PC-9 (cell line): ENCODE measurements at regions not wholly inside any gene's neighbourhood (a gene's known extent, or its start where the extent isn't known, plus 50 kb on each side); places are given as distances from the start of the nearest gene placed in this dataset.

Experiments
- BruUV-seq: library from RNA; stranded (reverse); fragments of 400-500 nt; replicated peaks from 2 replicates; lab custom pipeline; 2021; lab: Mats Ljungman, UMichigan
- CTCF ChIA-PET: fragments of 300-600 bp; sonication (Branson Sonifier 250); formaldehyde crosslinking; loops from one replicate; lab custom pipeline; 2022; ENCODE audit warnings: antibody characterized with exemption; lab: Charles Lee
- POLR2A ChIA-PET: fragments of 300-600 bp; sonication (Branson Sonifier 250); formaldehyde crosslinking; loops from one replicate; lab custom pipeline; 2022; ENCODE audit warnings: antibody characterized with exemption; ENCODE audit not compliant: unreplicated experiment; lab: Charles Lee
- DNase-seq, 2 experiments: peaks; one replicate each; pipeline versions ENCODE4 v3.0.0 to v3.0.0-alpha.2; 2015 to 2022; ENCODE audit warnings: mixed read lengths in 1 of 2
- H2AFZ ChIP-seq: fragments of 200-600 bp; sonication (generic); 2 replicates; pipeline ENCODE4 v1.8.1; 2017; ENCODE audit warnings: antibody characterized with exemption
- H3F3A ChIP-seq: fragments of 200-600 bp; sonication (generic); 2 replicates; pipeline ENCODE4 v1.8.1; 2017; ENCODE audit warnings: antibody characterized with exemption, mild to moderate bottlenecking, low read depth; ENCODE audit not compliant: insufficient read depth
- H3K27ac ChIP-seq: fragments of 200-600 bp; sonication (generic); 2 replicates; pipeline ENCODE4 v1.6.1; 2016; ENCODE audit warnings: mixed run types
- H3K27me3 ChIP-seq: fragments of 200-600 bp; sonication (generic); 2 replicates; pipeline ENCODE4 v1.6.1; 2016; ENCODE audit warnings: low read depth, mixed run types; ENCODE audit not compliant: insufficient read depth
- H3K36me3 ChIP-seq: fragments of 200-600 bp; sonication (generic); 2 replicates; pipeline ENCODE4 v1.6.1; 2016; ENCODE audit warnings: low read depth, mixed run types
- H3K4me1 ChIP-seq: fragments of 200-600 bp; sonication (generic); replicated peaks from 2 replicates; pipeline ENCODE4 v1.6.1; 2016; ENCODE audit warnings: mixed run types; ENCODE audit not compliant: insufficient read depth
- H3K4me2 ChIP-seq: fragments of 200-600 bp; sonication (generic); 2 replicates; pipeline ENCODE4 v1.6.1; 2017; ENCODE audit warnings: mixed run types
- H3K4me3 ChIP-seq: fragments of 200-600 bp; sonication (generic); 2 replicates; pipeline ENCODE4 v1.6.1; 2016; ENCODE audit warnings: mixed run types
- H3K79me2 ChIP-seq: fragments of 200-600 bp; sonication (generic); 2 replicates; pipeline ENCODE4 v1.6.1; 2017; ENCODE audit warnings: low read depth, mixed run types
- H3K9me2 ChIP-seq: fragments of 200-600 bp; sonication (generic); 2 replicates; pipeline ENCODE4 v1.8.1; 2017; ENCODE audit warnings: mild to moderate bottlenecking; ENCODE audit not compliant: insufficient read depth
- H3K9me3 ChIP-seq: fragments of 200-600 bp; sonication (generic); 2 replicates; pipeline ENCODE4 v1.8.1; 2016; ENCODE audit warnings: low read depth; ENCODE audit not compliant: insufficient read depth
- H4K20me1 ChIP-seq: fragments of 200-600 bp; sonication (generic); 2 replicates; pipeline ENCODE4 v1.8.1; 2017; ENCODE audit not compliant: insufficient read depth
- CTCF ChIP-seq: fragments of 200-600 bp; sonication (generic); conservative IDR thresholded peaks from 2 replicates; pipeline ENCODE4 v1.6.1; 2017; ENCODE audit warnings: mixed run types, antibody characterized with exemption, mild to moderate bottlenecking, moderate library complexity
- EZH2 ChIP-seq: fragments of 200-600 bp; sonication (generic); IDR thresholded peaks from 2 replicates; pipeline ENCODE4 v1.8.0; 2017; ENCODE audit warnings: antibody characterized with exemption, low read depth
- intact Hi-C: fragments of 100-400 bp; cut with micrococcal nuclease; formaldehyde crosslinking; loops from one replicate; pipeline ENCODE4 v1.10.0; 2022; ENCODE audit not compliant: unreplicated experiment

- Histone ChIP-seq H3K27me3 (no peaks in the 10 kb centered on the region), H2AFZ (no peak overlapping the region), H3K36me3 (no peaks in the 10 kb centered on the region), H3K4me2 (no peak overlapping the region), H3K79me2 (no peaks in the 10 kb centered on the region), H3K9me3 (no peaks in the 10 kb centered on the region), H3K9me2 (no peaks in the 10 kb centered on the region), H3F3A (no peaks in the 10 kb centered on the region), H3K4me3 (no peak overlapping the region), H3K27ac (no peak overlapping the region), H3K4me1 (no peaks in the 10 kb centered on the region), H4K20me1 (no peaks in the 10 kb centered on the region)
- POLR2A ChIA-PET, result no interaction called here
- CTCF ChIA-PET, result no interaction called here
- no peak for DNase-seq
- intact Hi-C loops, result no loop called here
- no TSS peak for BruUV-seq
- no peak for TF ChIP-seq EZH2
- no peak for TF ChIP-seq CTCF
Observed at GRCh38 chr6:71048320-71049164, 91.7 kb upstream of the B3GAT2 start.

GRCh38 chr6:71049198-71049770, 92.4 kb upstream of the B3GAT2 start:
- Histone ChIP-seq H3K4me2 (no peak overlapping the region), H3K36me3 (no peaks in the 10 kb centered on the region), H3K4me1 (no peaks in the 10 kb centered on the region), H3K79me2 (no peaks in the 10 kb centered on the region), H3F3A (no peaks in the 10 kb centered on the region), H3K27ac (no peak overlapping the region), H3K4me3 (no peak overlapping the region), H2AFZ (no peak overlapping the region), H4K20me1 (no peaks in the 10 kb centered on the region), H3K9me3 (no peaks in the 10 kb centered on the region), H3K27me3 (no peaks in the 10 kb centered on the region), H3K9me2 (no peaks in the 10 kb centered on the region)
- intact Hi-C loops, result no loop called here
- BruUV-seq, result no TSS peak
- DNase-seq, result no peak
- ChIA-PET POLR2A (no interaction called here), CTCF (no interaction called here)
- TF ChIP-seq CTCF, result no peak
- no peak for TF ChIP-seq EZH2

DNA sequence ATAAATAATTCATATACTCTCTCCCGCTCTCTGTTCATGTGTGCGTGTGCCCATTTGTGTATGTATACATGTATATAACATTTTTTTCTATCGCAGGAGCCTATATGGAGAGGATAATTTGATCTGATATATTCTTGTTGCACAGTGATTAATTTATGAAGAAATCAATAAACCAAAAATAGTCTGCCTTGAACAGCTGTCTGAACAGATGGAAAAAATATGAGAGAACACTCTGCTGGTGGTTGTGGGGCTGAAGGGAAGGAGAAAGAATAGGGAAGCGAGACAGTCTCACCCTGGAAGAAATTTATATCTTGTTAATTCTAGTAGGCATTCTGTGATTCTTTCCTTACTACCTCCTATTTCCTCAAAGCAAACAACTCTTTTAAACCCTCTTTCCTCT, 96.6 kb upstream of the B3GAT2 start:
- Histone ChIP-seq H3K79me2 (no peaks in the 10 kb centered on the region), H2AFZ (no peak overlapping the region), H4K20me1 (no peaks in the 10 kb centered on the region), H3F3A (no peaks in the 10 kb centered on the region), H3K27ac (no peak overlapping the region), H3K4me2 (no peak overlapping the region), H3K9me3 (no peaks in the 10 kb centered on the region), H3K9me2 (no peaks in the 10 kb centered on the region), H3K27me3 (no peaks in the 10 kb centered on the region), H3K4me3 (no peak overlapping the region), H3K4me1 (no peaks in the 10 kb centered on the region), H3K36me3 (no peaks in the 10 kb centered on the region)
- TF ChIP-seq CTCF, result no peak
- no peak for TF ChIP-seq EZH2
- POLR2A ChIA-PET, result no interaction called here
- no TSS peak for BruUV-seq
- CTCF ChIA-PET, result no interaction called here
- intact Hi-C loops, result no loop called here
- DNase-seq, result no peak
